IMR-90 (cell line): ENCODE measurements at regions not wholly inside any gene's neighbourhood (a gene's known extent, or its start where the extent isn't known, plus 50 kb on each side); places are given as distances from the start of the nearest gene placed in this dataset.

Experiments
- ATAC-seq: fragments of 200-7000 bp; cut with Tn5 transposase; 2 replicates; pipeline ENCODE4 v1.9.1; 2020; ENCODE audit warnings: low read depth, mild to moderate bottlenecking, moderate library complexity
- BruUV-seq: library from RNA; stranded (reverse); fragments of 400-500 nt; replicated peaks from 2 replicates; lab custom pipeline; 2021; lab: Mats Ljungman, UMichigan
- CTCF ChIA-PET: fragments of 300-600 bp; formaldehyde crosslinking; extraction: SDS; loops from one replicate; lab custom pipeline; 2021; ENCODE audit warnings: antibody characterized with exemption; lab: Yijun Ruan, JAX
- POLR2A ChIA-PET: fragments of 300-600 bp; sonication (Branson Sonifier 250); formaldehyde crosslinking; loops from one replicate; lab custom pipeline; 2022; ENCODE audit warnings: antibody characterized with exemption; ENCODE audit not compliant: unreplicated experiment; lab: Charles Lee
- DNase-seq: peaks from one replicate; pipeline ENCODE4 v3.0.0; 2013
- H2AFZ ChIP-seq: replicated peaks from 2 replicates; pipeline ENCODE3; 2013; ENCODE audit warnings: low read length, mild to moderate bottlenecking; ENCODE audit not compliant: poor library complexity
- H2AK5ac ChIP-seq: 2 replicates; pipeline ENCODE4 v1.6.1; 2013; ENCODE audit warnings: low read depth, low read length, inconsistent platforms
- H2AK9ac ChIP-seq: replicated peaks from 2 replicates; pipeline ENCODE3; 2013; ENCODE audit warnings: mild to moderate bottlenecking, low read depth, low read length, moderate library complexity; ENCODE audit not compliant: poor library complexity
- H2BK120ac ChIP-seq: 2 replicates; pipeline ENCODE4 v1.6.1; 2013; ENCODE audit warnings: low read depth, low read length, inconsistent platforms
- H2BK15ac ChIP-seq: 3 replicates; pipeline ENCODE4 v1.6.1; 2013; ENCODE audit warnings: low read depth, low read length, inconsistent platforms
- H2BK20ac ChIP-seq: 2 replicates; pipeline ENCODE4 v1.6.1; 2013; ENCODE audit warnings: low read depth, mild to moderate bottlenecking, inconsistent platforms, low read length, moderate library complexity
- H2BK5ac ChIP-seq: 2 replicates; pipeline ENCODE4 v1.6.1; 2013; ENCODE audit warnings: mild to moderate bottlenecking, low read depth, low read length, inconsistent platforms; ENCODE audit not compliant: poor library complexity, severe bottlenecking
- H3K14ac ChIP-seq: replicated peaks from 2 replicates; pipeline ENCODE4 v1.6.1; 2013; ENCODE audit warnings: low read depth, low read length, inconsistent platforms
- H3K18ac ChIP-seq: 2 replicates; pipeline ENCODE4 v1.6.1; 2013; ENCODE audit warnings: low read depth, low read length, control low read depth
- H3K23ac ChIP-seq: 2 replicates; pipeline ENCODE4 v1.6.1; 2013; ENCODE audit warnings: low read depth, low read length, inconsistent platforms
- H3K27ac ChIP-seq: 2 replicates; pipeline ENCODE4 v1.5.1; 2013; ENCODE audit warnings: mild to moderate bottlenecking, control low read depth, low read length; ENCODE audit not compliant: insufficient read depth
- H3K27me3 ChIP-seq: 2 replicates; pipeline ENCODE4 v1.6.1; 2013; ENCODE audit warnings: low read length; ENCODE audit not compliant: control insufficient read depth, insufficient read depth
- H3K36me3 ChIP-seq: 2 replicates; pipeline ENCODE4 v1.6.1; 2013; ENCODE audit warnings: low read length, mixed read lengths; ENCODE audit not compliant: control insufficient read depth, insufficient read depth
- H3K4ac ChIP-seq: 2 replicates; pipeline ENCODE4 v1.6.1; 2013; ENCODE audit warnings: low read depth, low read length, inconsistent platforms
- H3K4me1 ChIP-seq: 2 replicates; pipeline ENCODE4 v1.6.1; 2013; ENCODE audit warnings: low read length, mixed read lengths; ENCODE audit not compliant: control insufficient read depth, insufficient read depth
- H3K4me2 ChIP-seq: 2 replicates; pipeline ENCODE4 v1.6.1; 2013; ENCODE audit warnings: low read depth, mild to moderate bottlenecking, control low read depth, low read length, moderate library complexity
- H3K4me3 ChIP-seq: 2 replicates; pipeline ENCODE4 v1.5.1; 2013; ENCODE audit warnings: low read depth, mild to moderate bottlenecking, control low read depth, low read length, moderate library complexity; ENCODE audit not compliant: insufficient read depth
- H3K56ac ChIP-seq: 2 replicates; pipeline ENCODE4 v1.6.1; 2013; ENCODE audit warnings: low read length, inconsistent platforms; ENCODE audit not compliant: insufficient read depth; ENCODE audit errors: extremely low read depth
- H3K79me1 ChIP-seq, 2 experiments: 2 replicates each; pipeline ENCODE4 v1.6.1; 2013; ENCODE audit warnings: low read length in 2 of 2, inconsistent platforms in 1 of 2, low read depth in 1 of 2
- H3K9ac ChIP-seq: 2 replicates; pipeline ENCODE4 v1.6.1; 2013; ENCODE audit warnings: low read depth, low read length, control low read depth
- H3K9me1 ChIP-seq: 2 replicates; pipeline ENCODE4 v1.6.1; 2013; ENCODE audit warnings: low read length, inconsistent platforms; ENCODE audit not compliant: insufficient read depth
- H3K9me3 ChIP-seq: 2 replicates; pipeline ENCODE4 v1.6.1; 2013; ENCODE audit warnings: low read length; ENCODE audit not compliant: control insufficient read depth, insufficient read depth
- H4K20me1 ChIP-seq: 2 replicates; pipeline ENCODE4 v1.6.1; 2013; ENCODE audit warnings: low read length, inconsistent platforms; ENCODE audit not compliant: insufficient read depth
- H4K5ac ChIP-seq: 2 replicates; pipeline ENCODE4 v1.6.1; 2013; ENCODE audit warnings: mild to moderate bottlenecking, low read depth, low read length, control low read depth
- H4K8ac ChIP-seq, 2 experiments: 2 replicates each; pipeline ENCODE4 v1.6.1; 2013; ENCODE audit warnings: low read depth in 2 of 2, low read length in 2 of 2, control low read depth in 1 of 2, inconsistent platforms in 1 of 2
- H4K91ac ChIP-seq: 2 replicates; pipeline ENCODE4 v1.6.1; 2013; ENCODE audit warnings: low read depth, low read length, inconsistent platforms; ENCODE audit not compliant: insufficient read depth
- CEBPB ChIP-seq: IDR thresholded peaks from 2 replicates; pipeline ENCODE4 v1.6.1; 2012; ENCODE audit warnings: low read depth, low read length, improper control_type of control experiment
- WGBS, 2 experiments: methylation state at CpG; one replicate each; pipeline versions ENCODE4 v1.1.5 to v1.1.7; 2013; ENCODE audit warnings: missing lambda C conversion rate in 2 of 2; ENCODE audit not compliant: insufficient read length in 1 of 2; ENCODE audit errors: extremely low coverage in 2 of 2; 5-methylcytosine and 5-hydroxymethylcytosine counted together
- dilution Hi-C: fragments of 300-500 bp; cut with HindIII; formaldehyde crosslinking; loops from one replicate; pipeline ENCODE4 v1.14.3; 2018; ENCODE audit warnings: low sequenced_read_pairs; ENCODE audit not compliant: unreplicated experiment
- in situ Hi-C: fragments of 300-500 bp; cut with MboI; formaldehyde crosslinking; loops from 3 replicates; pipeline ENCODE4 v1.14.3; 2019; ENCODE audit warnings: low sequenced_read_pairs, inconsistent platforms, mixed read lengths
- intact Hi-C: fragments of 100-400 bp; cut with micrococcal nuclease; formaldehyde crosslinking; loops from 2 replicates; pipeline ENCODE4 v1.10.0; 2022
- TF ChIP-seq, protein P1 (sequence below): conservative IDR thresholded peaks from 2 replicates; pipeline ENCODE4 v1.5.1; 2012; ENCODE audit warnings: mild to moderate bottlenecking, low read depth, low read length, improper control_type of control experiment

DNA sequence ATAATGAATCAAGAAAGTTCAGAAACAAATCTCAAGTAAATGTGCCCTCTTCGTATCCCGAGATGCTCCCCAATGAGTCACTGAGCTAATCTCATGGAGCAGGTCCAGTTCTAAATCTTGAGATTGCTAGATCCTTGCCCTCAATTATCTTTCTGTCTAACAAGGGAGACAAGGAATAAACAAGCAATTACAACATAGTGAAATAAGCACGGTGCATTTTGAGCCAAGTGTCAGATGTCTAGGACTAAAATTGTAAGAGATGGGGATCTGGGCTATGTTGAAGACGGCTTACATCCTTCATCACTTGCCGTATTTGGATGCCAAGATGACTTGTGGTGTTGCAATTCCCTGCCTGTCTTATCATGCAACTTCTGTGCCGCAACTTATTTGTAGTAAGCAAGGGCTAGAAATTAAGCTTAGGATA, 56.5 kb upstream of the ADGRF1 start:
- WGBS, 2 experiments, result no CpG with 5 or more reads among the region's 6 CpGs
- CTCF ChIA-PET, result interaction anchor here (1.0 to 3.1 kb wide), 3 partner anchors 65 to 211 kb away, joined by 3 to 22 read pairs (median 3); partner anchors contain the start of gene TNFRSF21

More for the DNA sequence above, 56.5 kb upstream of the ADGRF1 start:
- H2BK120ac ChIP-seq, result no peak overlapping the region
- H2BK5ac ChIP-seq, result no peak overlapping the region
- H4K5ac ChIP-seq, result no peak overlapping the region
- dilution Hi-C loops (no loop called here), in situ Hi-C loops (loop anchor here (5.0 kb wide), 1 partner anchor 209 kb away; the partner anchor contains the start of gene TNFRSF21), intact Hi-C loops (loop anchor here (5.0 kb wide), 2 partner anchors 149 to 379 kb away; partner anchors contain the start of gene CD2AP)
- no TSS peak for BruUV-seq
- H3K4me3 ChIP-seq, result no peak overlapping the region
- no peak overlapping the region for H3K9ac ChIP-seq
- H4K8ac ChIP-seq, result peak overlapping the region in 1 of 2 experiments; percentile 40; a peak in 2 of 4 replicates
- no peak overlapping the region for H2AK9ac ChIP-seq
- H4K91ac ChIP-seq, result no peak overlapping the region
- ATAC-seq (peak; percentile 31; the same call in 1 of the 2 replicates), DNase-seq (peak; percentile 45)
- no peak overlapping the region for H3K27ac ChIP-seq
- H3K4ac ChIP-seq, result peak overlapping the region; percentile 9; the same call in 1 of the 2 replicates
- H3K4me2 ChIP-seq, result no peak overlapping the region
- H3K9me1 ChIP-seq, result no peaks in the 10 kb centered on the region
- H3K79me1 ChIP-seq, result no peaks in the 10 kb centered on the region
- H3K36me3 ChIP-seq, result no peaks in the 10 kb centered on the region
- TF ChIP-seq, protein P1, sequence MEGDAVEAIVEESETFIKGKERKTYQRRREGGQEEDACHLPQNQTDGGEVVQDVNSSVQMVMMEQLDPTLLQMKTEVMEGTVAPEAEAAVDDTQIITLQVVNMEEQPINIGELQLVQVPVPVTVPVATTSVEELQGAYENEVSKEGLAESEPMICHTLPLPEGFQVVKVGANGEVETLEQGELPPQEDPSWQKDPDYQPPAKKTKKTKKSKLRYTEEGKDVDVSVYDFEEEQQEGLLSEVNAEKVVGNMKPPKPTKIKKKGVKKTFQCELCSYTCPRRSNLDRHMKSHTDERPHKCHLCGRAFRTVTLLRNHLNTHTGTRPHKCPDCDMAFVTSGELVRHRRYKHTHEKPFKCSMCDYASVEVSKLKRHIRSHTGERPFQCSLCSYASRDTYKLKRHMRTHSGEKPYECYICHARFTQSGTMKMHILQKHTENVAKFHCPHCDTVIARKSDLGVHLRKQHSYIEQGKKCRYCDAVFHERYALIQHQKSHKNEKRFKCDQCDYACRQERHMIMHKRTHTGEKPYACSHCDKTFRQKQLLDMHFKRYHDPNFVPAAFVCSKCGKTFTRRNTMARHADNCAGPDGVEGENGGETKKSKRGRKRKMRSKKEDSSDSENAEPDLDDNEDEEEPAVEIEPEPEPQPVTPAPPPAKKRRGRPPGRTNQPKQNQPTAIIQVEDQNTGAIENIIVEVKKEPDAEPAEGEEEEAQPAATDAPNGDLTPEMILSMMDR, result no peak
- peak; percentile 70; the same call in 1 of the 2 replicates for TF ChIP-seq CEBPB
- no peaks in the 10 kb centered on the region for H3K4me1 ChIP-seq
- no peaks in the 10 kb centered on the region for H3K27me3 ChIP-seq
- H2AK5ac ChIP-seq, result no peak overlapping the region
- H2AFZ ChIP-seq, result no peak overlapping the region
- H3K18ac ChIP-seq, result no peak overlapping the region
- no peak overlapping the region for H3K14ac ChIP-seq
- H2BK15ac ChIP-seq, result no peak overlapping the region
- no peak overlapping the region for H3K56ac ChIP-seq
- no peaks in the 10 kb centered on the region for H3K9me3 ChIP-seq
- POLR2A ChIA-PET, result no interaction called here
- no peak overlapping the region for H3K23ac ChIP-seq
- no peak overlapping the region for H2BK20ac ChIP-seq
- H4K20me1 ChIP-seq, result no peaks in the 10 kb centered on the region
